Transverse colon (tissue), 4 donors: ENCODE measurements at regions not wholly inside any gene's neighbourhood (a gene's known extent, or its start where the extent isn't known, plus 50 kb on each side); places are given as distances from the start of the nearest gene placed in this dataset.

Experiments used
- CTCF ChIP-seq, 5 experiments: fragments of 200-600 bp in 3 of 5; fragments of 450-650 bp in 2 of 5; sonication (generic) in 3 of 5; IDR thresholded peaks; 1 replicate in 2 of 5; 2 replicates in 3 of 5; pipeline ENCODE4 v1.5.1; 2016 to 2017; ENCODE audit warnings: antibody characterized with exemption in 5 of 5, inconsistent platforms in 3 of 5, mild to moderate bottlenecking in 2 of 5, moderate library complexity in 1 of 5
- POLR2A ChIP-seq: fragments of 450-650 bp; IDR thresholded peaks from one replicate; pipeline ENCODE4 v1.6.1; 2016; ENCODE audit warnings: antibody characterized with exemption, mild to moderate bottlenecking, moderate library complexity
- POLR2AphosphoS5 ChIP-seq, 3 donors: sonication (generic); formaldehyde crosslinking; IDR thresholded peaks; one replicate each; pipeline ENCODE4 v1.6.1; 2016; ENCODE audit warnings: antibody characterized with exemption in 3 of 3

GRCh38 chr5:158084292-158084691, 225.3 kb upstream of the CLINT1 start:
- TF ChIP-seq CTCF (IDR thresholded peaks at IDR 0.05), result no peak
- TF ChIP-seq POLR2AphosphoS5 (IDR thresholded peaks at IDR 0.05), result no peak
- TF ChIP-seq POLR2A, result no peak
